ENCODE measurements at regions not wholly inside any gene's neighbourhood (a gene's known extent, or its start where the extent isn't known, plus 50 kb on each side); places are given as distances from the start of the nearest gene placed in this dataset.

DNA sequence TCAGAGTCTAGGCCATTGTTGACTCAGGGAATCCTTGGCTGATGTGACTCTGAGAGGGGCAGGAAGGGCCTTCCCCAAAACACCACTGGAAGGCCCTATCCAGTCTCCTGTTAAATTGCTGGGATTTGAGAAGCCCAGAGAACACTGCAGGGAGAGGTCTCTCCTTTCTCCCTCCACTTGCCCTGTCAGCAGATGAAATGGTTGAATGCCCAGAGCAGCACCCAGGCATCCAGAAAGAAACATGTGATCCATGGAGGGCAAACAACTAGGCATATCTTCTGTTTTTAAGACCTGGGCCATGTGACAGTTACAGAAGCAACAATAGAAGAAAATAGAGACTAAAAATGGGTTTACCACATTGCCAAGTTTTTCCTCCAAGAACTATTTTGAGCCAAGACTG lies 291.1 kb downstream of the QDPR start:
- TF ChIP-seq, protein P1, sequence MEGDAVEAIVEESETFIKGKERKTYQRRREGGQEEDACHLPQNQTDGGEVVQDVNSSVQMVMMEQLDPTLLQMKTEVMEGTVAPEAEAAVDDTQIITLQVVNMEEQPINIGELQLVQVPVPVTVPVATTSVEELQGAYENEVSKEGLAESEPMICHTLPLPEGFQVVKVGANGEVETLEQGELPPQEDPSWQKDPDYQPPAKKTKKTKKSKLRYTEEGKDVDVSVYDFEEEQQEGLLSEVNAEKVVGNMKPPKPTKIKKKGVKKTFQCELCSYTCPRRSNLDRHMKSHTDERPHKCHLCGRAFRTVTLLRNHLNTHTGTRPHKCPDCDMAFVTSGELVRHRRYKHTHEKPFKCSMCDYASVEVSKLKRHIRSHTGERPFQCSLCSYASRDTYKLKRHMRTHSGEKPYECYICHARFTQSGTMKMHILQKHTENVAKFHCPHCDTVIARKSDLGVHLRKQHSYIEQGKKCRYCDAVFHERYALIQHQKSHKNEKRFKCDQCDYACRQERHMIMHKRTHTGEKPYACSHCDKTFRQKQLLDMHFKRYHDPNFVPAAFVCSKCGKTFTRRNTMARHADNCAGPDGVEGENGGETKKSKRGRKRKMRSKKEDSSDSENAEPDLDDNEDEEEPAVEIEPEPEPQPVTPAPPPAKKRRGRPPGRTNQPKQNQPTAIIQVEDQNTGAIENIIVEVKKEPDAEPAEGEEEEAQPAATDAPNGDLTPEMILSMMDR (conservative IDR thresholded peaks at IDR 0.05) = no peak
- no peak for TF ChIP-seq EZH2 (IDR thresholded peaks at IDR 0.05; ENCODE audit: low read depth)
